ENCODE measurements at regions not wholly inside any gene's neighbourhood (a gene's known extent, or its start where the extent isn't known, plus 50 kb on each side); places are given as distances from the start of the nearest gene placed in this dataset.

- DNase-seq (ENCODE audit: low read depth in 2 of 2): peak in 1 of 2 donors; percentile 70
Observed at GRCh38 chr6:26284537-26285142, 80.4 kb upstream of the BTN3A2 start.

GRCh38 chr6:26285143-26286134 lies 79.6 kb upstream of the BTN3A2 start:
- peak; percentile 58 to 95 for DNase-seq (ENCODE audit: low read depth in 2 of 2)

GRCh38 chr6:26286168-26286877 lies 78.7 kb upstream of the BTN3A2 start:
- DNase-seq (ENCODE audit: low read depth in 2 of 2): peak; percentile 65 to 72

GRCh38 chr6:26288155-26288554 lies 76.8 kb upstream of the BTN3A2 start:
- no peak for DNase-seq (ENCODE audit: low read depth in 2 of 2)

GRCh38 chr6:26290941-26291340 lies 74.1 kb upstream of the BTN3A2 start:
- DNase-seq (ENCODE audit: low read depth in 2 of 2): no peak

GRCh38 chr6:26292709-26293108 lies 72.3 kb upstream of the BTN3A2 start:
- no peak for DNase-seq (ENCODE audit: low read depth in 2 of 2)

- no peak for DNase-seq (ENCODE audit: low read depth in 2 of 2)
Observed at GRCh38 chr6:26294302-26294701, 70.7 kb upstream of the BTN3A2 start.

GRCh38 chr6:26295691-26296555 lies 69.1 kb upstream of the BTN3A2 start:
- peak in 1 of 2 donors; percentile 60 for DNase-seq (ENCODE audit: low read depth in 2 of 2)

- no peak for DNase-seq (ENCODE audit: low read depth in 2 of 2)
Observed at GRCh38 chr6:26296556-26296856, 68.5 kb upstream of the BTN3A2 start.

- no peak for DNase-seq (ENCODE audit: low read depth in 2 of 2)
Observed at GRCh38 chr6:26296857-26297648, 67.9 kb upstream of the BTN3A2 start.

GRCh38 chr6:26299286-26300042 lies 65.5 kb upstream of the BTN3A2 start:
- no peak for DNase-seq (ENCODE audit: low read depth in 2 of 2)

- no peak for DNase-seq (ENCODE audit: low read depth in 2 of 2)
Observed at GRCh38 chr6:26300043-26300331, 65.0 kb upstream of the BTN3A2 start.

- DNase-seq (ENCODE audit: low read depth in 2 of 2): no peak
Observed at GRCh38 chr6:26300359-26300758, 64.6 kb upstream of the BTN3A2 start.

- DNase-seq (ENCODE audit: low read depth in 2 of 2): no peak
Observed at GRCh38 chr6:26300828-26301227, 64.2 kb upstream of the BTN3A2 start.

GRCh38 chr6:26301638-26302037 lies 63.4 kb upstream of the BTN3A2 start:
- DNase-seq (ENCODE audit: low read depth in 2 of 2): no peak

GRCh38 chr6:26302941-26303559 lies 61.9 kb upstream of the BTN3A2 start:
- DNase-seq (ENCODE audit: low read depth in 2 of 2): no peak

- no peak for DNase-seq (ENCODE audit: low read depth in 2 of 2)
Observed at GRCh38 chr6:26304213-26304796, 60.7 kb upstream of the BTN3A2 start.

GRCh38 chr6:26304797-26305640 lies 60.0 kb upstream of the BTN3A2 start:
- peak; percentile 51 to 54 for DNase-seq (ENCODE audit: low read depth in 2 of 2)

Data from dermis microvascular lymphatic vessel endothelial cell (primary cell).